ENCODE measurements at regions not wholly inside any gene's neighbourhood (a gene's known extent, or its start where the extent isn't known, plus 50 kb on each side); places are given as distances from the start of the nearest gene placed in this dataset.

DNA sequence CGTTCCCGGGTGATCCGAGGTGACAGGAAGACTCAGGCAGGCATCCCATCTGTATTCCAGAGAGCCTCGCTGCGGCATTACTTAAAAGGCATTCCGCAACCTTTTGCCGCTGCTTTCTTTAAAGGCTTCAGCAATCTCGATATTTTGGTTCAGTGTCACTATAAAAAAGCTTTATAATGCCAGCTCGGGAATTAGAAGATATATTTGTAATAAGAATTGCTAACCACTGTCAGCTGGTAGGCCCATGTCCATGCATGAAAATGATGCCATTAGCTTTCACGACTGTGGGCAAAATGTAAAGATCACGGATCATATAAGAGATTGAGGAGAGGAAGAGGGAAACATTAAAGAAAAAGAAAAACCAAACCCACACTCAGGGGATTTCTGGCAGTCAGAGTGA is 578.6 kb upstream of the CDH5 start:
- Mint-ChIP-seq H3K9me3 (ENCODE audit: unreplicated experiment) (peaks cover 4% of the 10 kb centered on the region), H3K27me3 (ENCODE audit: low read depth, unreplicated experiment) (peaks cover 37% of the 10 kb centered on the region)

DNA sequence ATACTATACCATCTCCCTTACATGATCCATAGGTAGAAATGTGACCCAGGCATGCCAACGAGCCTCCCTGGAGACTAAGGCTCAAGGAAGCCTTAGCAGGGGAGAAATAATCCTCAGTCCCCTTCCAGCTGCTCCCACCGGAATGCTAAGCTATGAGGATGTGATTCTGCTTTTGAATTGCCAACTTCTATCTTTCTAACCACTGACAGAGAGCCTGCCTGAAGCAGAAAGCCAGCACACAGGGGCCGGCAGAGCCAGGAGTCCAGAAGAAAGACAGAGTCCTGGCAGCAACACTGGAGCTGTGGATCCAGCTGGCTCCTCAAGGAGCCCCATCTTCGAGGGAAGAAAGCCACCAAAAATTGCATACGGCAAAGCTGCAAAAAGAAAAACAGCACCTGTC is 579.6 kb upstream of the CDH5 start:
- no peak overlapping the region for H3K4me3 Mint-ChIP-seq (ENCODE audit: unreplicated experiment)
- H3K27ac Mint-ChIP-seq (ENCODE audit: unreplicated experiment): no peak overlapping the region
- no peak overlapping the region for H3K9ac ChIP-seq (ENCODE audit: low read length)
- H3K9me3 Mint-ChIP-seq (ENCODE audit: unreplicated experiment): peaks cover 4% of the 10 kb centered on the region
- no peaks in the 10 kb centered on the region for H3K27me3 ChIP-seq (ENCODE audit: insufficient read depth, low read length)
- H3K27me3 Mint-ChIP-seq (ENCODE audit: low read depth, unreplicated experiment): peaks cover 39% of the 10 kb centered on the region
- no peak overlapping the region for H3K4me3 ChIP-seq (ENCODE audit: insufficient read depth, low read depth, low read length)
- H3K4me1 ChIP-seq (ENCODE audit: insufficient read depth, low read length): peaks cover 12% of the 10 kb centered on the region
- H3K36me3 ChIP-seq (ENCODE audit: insufficient read depth, low read length): no peaks in the 10 kb centered on the region
- DNase-seq (ENCODE audit: low read depth) (no peak), FAIRE-seq (no peak)
- no peaks in the 10 kb centered on the region for H4K20me1 ChIP-seq (ENCODE audit: insufficient read depth, low read length)
- no peak overlapping the region for H3K27ac ChIP-seq (ENCODE audit: low read depth, low read length)
- H3K36me3 Mint-ChIP-seq (ENCODE audit: low read depth, unreplicated experiment): no peaks in the 10 kb centered on the region
- no peak for TF ChIP-seq EZH2 (IDR thresholded peaks at IDR 0.05; ENCODE audit: insufficient read depth, low read length)
- TF ChIP-seq, protein P1, sequence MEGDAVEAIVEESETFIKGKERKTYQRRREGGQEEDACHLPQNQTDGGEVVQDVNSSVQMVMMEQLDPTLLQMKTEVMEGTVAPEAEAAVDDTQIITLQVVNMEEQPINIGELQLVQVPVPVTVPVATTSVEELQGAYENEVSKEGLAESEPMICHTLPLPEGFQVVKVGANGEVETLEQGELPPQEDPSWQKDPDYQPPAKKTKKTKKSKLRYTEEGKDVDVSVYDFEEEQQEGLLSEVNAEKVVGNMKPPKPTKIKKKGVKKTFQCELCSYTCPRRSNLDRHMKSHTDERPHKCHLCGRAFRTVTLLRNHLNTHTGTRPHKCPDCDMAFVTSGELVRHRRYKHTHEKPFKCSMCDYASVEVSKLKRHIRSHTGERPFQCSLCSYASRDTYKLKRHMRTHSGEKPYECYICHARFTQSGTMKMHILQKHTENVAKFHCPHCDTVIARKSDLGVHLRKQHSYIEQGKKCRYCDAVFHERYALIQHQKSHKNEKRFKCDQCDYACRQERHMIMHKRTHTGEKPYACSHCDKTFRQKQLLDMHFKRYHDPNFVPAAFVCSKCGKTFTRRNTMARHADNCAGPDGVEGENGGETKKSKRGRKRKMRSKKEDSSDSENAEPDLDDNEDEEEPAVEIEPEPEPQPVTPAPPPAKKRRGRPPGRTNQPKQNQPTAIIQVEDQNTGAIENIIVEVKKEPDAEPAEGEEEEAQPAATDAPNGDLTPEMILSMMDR (IDR thresholded peaks at IDR 0.05; ENCODE audit: insufficient read depth, low read depth, low read length): no peak
- H3K4me1 Mint-ChIP-seq (ENCODE audit: low read depth, unreplicated experiment): no peaks in the 10 kb centered on the region
- H3K79me2 ChIP-seq (ENCODE audit: insufficient read depth, low read length): no peaks in the 10 kb centered on the region
- H3K9me3 ChIP-seq (ENCODE audit: insufficient read depth, low read depth, low read length): no peaks in the 10 kb centered on the region
- H3K4me2 ChIP-seq (ENCODE audit: low read length): no peak overlapping the region
- H2AFZ ChIP-seq (ENCODE audit: low read depth, low read length): no peak overlapping the region

More for the DNA sequence above, 578.6 kb upstream of the CDH5 start:
- no peak overlapping the region for H2AFZ ChIP-seq (ENCODE audit: low read depth, low read length)
- no peak for FAIRE-seq
- H3K4me1 ChIP-seq (ENCODE audit: insufficient read depth, low read length): peaks cover 7% of the 10 kb centered on the region
- DNase-seq (ENCODE audit: low read depth): no peak
- no peak overlapping the region for H3K4me2 ChIP-seq (ENCODE audit: low read length)
- Mint-ChIP-seq H3K4me1 (ENCODE audit: low read depth, unreplicated experiment) (no peaks in the 10 kb centered on the region), H3K4me3 (ENCODE audit: unreplicated experiment) (no peak overlapping the region), H3K27ac (ENCODE audit: unreplicated experiment) (no peak overlapping the region), H3K36me3 (ENCODE audit: low read depth, unreplicated experiment) (no peaks in the 10 kb centered on the region)
- no peaks in the 10 kb centered on the region for H3K27me3 ChIP-seq (ENCODE audit: insufficient read depth, low read length)
- no peak overlapping the region for H3K27ac ChIP-seq (ENCODE audit: low read depth, low read length)
- H3K79me2 ChIP-seq (ENCODE audit: insufficient read depth, low read length): no peaks in the 10 kb centered on the region
- TF ChIP-seq EZH2 (IDR thresholded peaks at IDR 0.05; ENCODE audit: insufficient read depth, low read length): no peak
- TF ChIP-seq, protein P1 (IDR thresholded peaks at IDR 0.05; ENCODE audit: insufficient read depth, low read depth, low read length): no peak
- H4K20me1 ChIP-seq (ENCODE audit: insufficient read depth, low read length): no peaks in the 10 kb centered on the region
- H3K36me3 ChIP-seq (ENCODE audit: insufficient read depth, low read length): no peaks in the 10 kb centered on the region
- no peak overlapping the region for H3K4me3 ChIP-seq (ENCODE audit: insufficient read depth, low read depth, low read length)
- H3K9ac ChIP-seq (ENCODE audit: low read length): no peak overlapping the region
- H3K9me3 ChIP-seq (ENCODE audit: insufficient read depth, low read depth, low read length): no peaks in the 10 kb centered on the region

DNA sequence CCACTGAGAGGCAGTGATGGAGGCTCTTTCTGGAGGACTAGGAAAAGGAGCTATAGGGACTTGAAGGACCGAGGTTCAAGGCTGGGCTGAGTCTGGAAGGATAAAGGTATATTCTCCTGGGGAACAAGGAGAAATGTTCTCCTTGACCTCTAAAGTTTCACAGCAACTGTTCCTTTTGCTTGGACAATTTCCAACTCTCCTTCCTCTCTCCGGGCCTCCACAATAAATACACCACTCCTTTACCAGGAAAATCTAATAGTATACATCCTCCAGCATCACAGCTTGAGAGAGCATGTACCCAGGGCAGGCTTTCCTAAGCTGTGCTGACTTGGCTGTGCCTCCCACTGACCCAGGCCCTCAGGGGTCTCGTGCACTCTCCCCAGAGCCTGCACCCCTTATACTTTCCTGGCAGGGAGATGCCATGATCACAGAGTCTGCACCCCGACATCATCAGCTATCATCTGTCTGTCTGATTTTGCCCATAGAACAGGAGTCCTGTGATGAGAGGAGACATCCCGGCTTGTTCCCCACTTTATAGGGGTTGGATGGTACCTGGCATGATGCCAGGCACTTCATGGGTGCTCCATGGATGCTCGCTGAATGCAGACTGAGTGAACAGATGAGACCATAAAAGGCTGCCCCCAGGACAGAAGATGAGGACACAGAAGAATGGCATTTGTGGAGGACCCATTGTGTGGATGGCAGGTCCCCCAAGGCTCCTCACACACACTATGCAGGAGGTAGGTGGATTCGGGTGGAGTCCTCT is 582.6 kb upstream of the CDH5 start:
- peaks cover 36% of the 10 kb centered on the region for H3K27me3 Mint-ChIP-seq (ENCODE audit: low read depth, unreplicated experiment)
- Histone ChIP-seq H3K79me2 (ENCODE audit: insufficient read depth, low read length) (no peaks in the 10 kb centered on the region), H3K9me3 (ENCODE audit: insufficient read depth, low read depth, low read length) (no peaks in the 10 kb centered on the region), H3K27ac (ENCODE audit: low read depth, low read length) (no peak overlapping the region), H3K27me3 (ENCODE audit: insufficient read depth, low read length) (no peaks in the 10 kb centered on the region), H3K4me1 (ENCODE audit: insufficient read depth, low read length) (peaks cover 20% of the 10 kb centered on the region), H3K36me3 (ENCODE audit: insufficient read depth, low read length) (no peaks in the 10 kb centered on the region), H2AFZ (ENCODE audit: low read depth, low read length) (no peak overlapping the region), H3K9ac (ENCODE audit: low read length) (no peak overlapping the region), H4K20me1 (ENCODE audit: insufficient read depth, low read length) (no peaks in the 10 kb centered on the region), H3K4me2 (ENCODE audit: low read length) (no peak overlapping the region), H3K4me3 (ENCODE audit: insufficient read depth, low read depth, low read length) (no peak overlapping the region)
- peaks cover 2% of the 10 kb centered on the region for H3K36me3 Mint-ChIP-seq (ENCODE audit: low read depth, unreplicated experiment)
- TF ChIP-seq, protein P1 (IDR thresholded peaks at IDR 0.05; ENCODE audit: insufficient read depth, low read depth, low read length): no peak
- no peak for TF ChIP-seq EZH2 (IDR thresholded peaks at IDR 0.05; ENCODE audit: insufficient read depth, low read length)
- H3K4me1 Mint-ChIP-seq (ENCODE audit: low read depth, unreplicated experiment): no peaks in the 10 kb centered on the region
- no peak overlapping the region for H3K4me3 Mint-ChIP-seq (ENCODE audit: unreplicated experiment)
- peaks cover 8% of the 10 kb centered on the region for H3K9me3 Mint-ChIP-seq (ENCODE audit: unreplicated experiment)
- no peak overlapping the region for H3K27ac Mint-ChIP-seq (ENCODE audit: unreplicated experiment)
- no peak for DNase-seq (ENCODE audit: low read depth)
- no peak for FAIRE-seq
